Heart left ventricle (tissue), 13 donors: ENCODE measurements at regions not wholly inside any gene's neighbourhood (a gene's known extent, or its start where the extent isn't known, plus 50 kb on each side); places are given as distances from the start of the nearest gene placed in this dataset.

Experiments
- POLR2A ChIP-seq, 2 donors: fragments of 450-650 bp; IDR thresholded peaks; one replicate each; pipeline ENCODE4 v1.6.1; 2017; ENCODE audit warnings: antibody characterized with exemption in 2 of 2, mild to moderate bottlenecking in 2 of 2, moderate library complexity in 2 of 2
- TF ChIP-seq, protein P1 (sequence below), 12 donors: fragments of 200-600 bp; sonication (generic) in 4 of 12; IDR thresholded peaks; one replicate each; pipeline versions ENCODE4 v1.5.0 to v1.8.0; 2018 to 2022; ENCODE audit warnings: antibody characterized with exemption in 12 of 12, mild to moderate bottlenecking in 5 of 12
- donor health status: ischemic (EF 13 %, LVEDD 7.1; RV severe dilation, severe dysfunction).
- donor health status: DM: no; HTN: yes; CAD: no.
- donor health status: DM: no; HTN: no; CAD: no.
- donor health status: ischemic (EF 25% LVEDD 6.9; RV normal size, moderate dysfunction).
- donor health status: ischemic (EF 25% LVEDD 5.7; RV mildly dilated, moderate dysfunction).
- donor health status: ischemic (EF 35%, LVEDD 5.7; RV mildly dilated, moderate dysfunction).
- donor health status: nonischemic (EF 11% LVEDD 7.7; RV severe dilation, severe dysfunction).
- donor health status: DM: yes; HTN: yes; CAD: no.
- donor health status: PGD.
- donor health status: ischemic (EF 29% LVEDD 5.4; RV normal size, mild dysfunction).
- donor health status: nonischemic (EF 23%, LVEDD 6.1; RV moderate dilation, normal function).

GRCh38 chr15:101551696-101552591, 62.4 kb upstream of the PCSK6 start:
- TF ChIP-seq, protein P1, sequence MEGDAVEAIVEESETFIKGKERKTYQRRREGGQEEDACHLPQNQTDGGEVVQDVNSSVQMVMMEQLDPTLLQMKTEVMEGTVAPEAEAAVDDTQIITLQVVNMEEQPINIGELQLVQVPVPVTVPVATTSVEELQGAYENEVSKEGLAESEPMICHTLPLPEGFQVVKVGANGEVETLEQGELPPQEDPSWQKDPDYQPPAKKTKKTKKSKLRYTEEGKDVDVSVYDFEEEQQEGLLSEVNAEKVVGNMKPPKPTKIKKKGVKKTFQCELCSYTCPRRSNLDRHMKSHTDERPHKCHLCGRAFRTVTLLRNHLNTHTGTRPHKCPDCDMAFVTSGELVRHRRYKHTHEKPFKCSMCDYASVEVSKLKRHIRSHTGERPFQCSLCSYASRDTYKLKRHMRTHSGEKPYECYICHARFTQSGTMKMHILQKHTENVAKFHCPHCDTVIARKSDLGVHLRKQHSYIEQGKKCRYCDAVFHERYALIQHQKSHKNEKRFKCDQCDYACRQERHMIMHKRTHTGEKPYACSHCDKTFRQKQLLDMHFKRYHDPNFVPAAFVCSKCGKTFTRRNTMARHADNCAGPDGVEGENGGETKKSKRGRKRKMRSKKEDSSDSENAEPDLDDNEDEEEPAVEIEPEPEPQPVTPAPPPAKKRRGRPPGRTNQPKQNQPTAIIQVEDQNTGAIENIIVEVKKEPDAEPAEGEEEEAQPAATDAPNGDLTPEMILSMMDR (IDR thresholded peaks at IDR 0.05): no peak
- no peak for TF ChIP-seq POLR2A (IDR thresholded peaks at IDR 0.05)
